ENCODE measurements at regions not wholly inside any gene's neighbourhood (a gene's known extent, or its start where the extent isn't known, plus 50 kb on each side); places are given as distances from the start of the nearest gene placed in this dataset.
A peak's percentile ranks its signal among the peaks of the same experiment; 100 is the strongest.

DNA sequence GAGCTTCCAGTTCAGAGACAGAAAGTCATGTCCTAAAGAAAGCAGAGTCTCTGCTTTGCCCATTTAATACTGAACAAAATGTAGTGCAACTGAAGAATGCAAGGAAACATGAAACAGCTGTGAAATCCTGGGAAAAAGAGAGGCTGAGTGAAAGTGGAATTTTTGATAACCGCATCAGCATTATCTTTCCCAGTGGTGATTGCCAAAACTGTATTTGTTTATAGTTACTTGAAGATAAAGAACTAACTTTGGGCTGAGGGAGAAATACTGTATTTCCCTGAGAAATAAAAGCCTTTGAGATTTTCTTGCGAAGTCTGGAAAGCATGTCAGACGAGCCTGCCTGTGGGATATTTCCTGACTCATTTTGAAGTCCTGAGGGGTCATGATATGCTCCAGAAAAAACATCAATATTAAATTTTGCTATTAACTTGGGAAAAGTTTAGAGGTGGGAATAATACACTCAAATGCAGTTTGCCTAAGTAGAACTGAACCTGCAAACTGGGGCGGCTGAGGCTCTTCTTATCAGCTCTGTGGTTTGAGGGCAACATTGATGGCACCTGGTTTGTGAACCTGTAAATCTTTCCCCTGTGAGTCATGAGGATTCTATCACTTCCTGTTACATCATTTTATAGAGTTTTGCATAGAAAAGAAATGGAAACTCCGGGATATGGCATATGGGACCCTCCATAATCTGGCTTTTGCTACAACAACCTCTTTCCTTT, 855.3 kb downstream of the MCTP2 start:
- H3K4me1 ChIP-seq = no peaks in the 10 kb centered on the region
- no peaks in the 10 kb centered on the region for H3K27me3 ChIP-seq
- no peaks in the 10 kb centered on the region for H3K36me3 ChIP-seq
- no peaks in the 10 kb centered on the region for H3K9me3 ChIP-seq
- H3K4me3 ChIP-seq = no peak overlapping the region
- intact Hi-C loops (cut with DNase I) = no loop called here
- no peak for DNase-seq
- TF ChIP-seq, protein P1, sequence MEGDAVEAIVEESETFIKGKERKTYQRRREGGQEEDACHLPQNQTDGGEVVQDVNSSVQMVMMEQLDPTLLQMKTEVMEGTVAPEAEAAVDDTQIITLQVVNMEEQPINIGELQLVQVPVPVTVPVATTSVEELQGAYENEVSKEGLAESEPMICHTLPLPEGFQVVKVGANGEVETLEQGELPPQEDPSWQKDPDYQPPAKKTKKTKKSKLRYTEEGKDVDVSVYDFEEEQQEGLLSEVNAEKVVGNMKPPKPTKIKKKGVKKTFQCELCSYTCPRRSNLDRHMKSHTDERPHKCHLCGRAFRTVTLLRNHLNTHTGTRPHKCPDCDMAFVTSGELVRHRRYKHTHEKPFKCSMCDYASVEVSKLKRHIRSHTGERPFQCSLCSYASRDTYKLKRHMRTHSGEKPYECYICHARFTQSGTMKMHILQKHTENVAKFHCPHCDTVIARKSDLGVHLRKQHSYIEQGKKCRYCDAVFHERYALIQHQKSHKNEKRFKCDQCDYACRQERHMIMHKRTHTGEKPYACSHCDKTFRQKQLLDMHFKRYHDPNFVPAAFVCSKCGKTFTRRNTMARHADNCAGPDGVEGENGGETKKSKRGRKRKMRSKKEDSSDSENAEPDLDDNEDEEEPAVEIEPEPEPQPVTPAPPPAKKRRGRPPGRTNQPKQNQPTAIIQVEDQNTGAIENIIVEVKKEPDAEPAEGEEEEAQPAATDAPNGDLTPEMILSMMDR (IDR thresholded peaks at IDR 0.05) = no peak
- no peak for TF ChIP-seq POLR2A (IDR thresholded peaks at IDR 0.05)
- 58 to 61% methylated on average over 5 of the region's 5 CpGs for WGBS, 2 donors
- H3K27ac ChIP-seq = peak overlapping the region in 1 of 4 donors; percentile 5

DNA sequence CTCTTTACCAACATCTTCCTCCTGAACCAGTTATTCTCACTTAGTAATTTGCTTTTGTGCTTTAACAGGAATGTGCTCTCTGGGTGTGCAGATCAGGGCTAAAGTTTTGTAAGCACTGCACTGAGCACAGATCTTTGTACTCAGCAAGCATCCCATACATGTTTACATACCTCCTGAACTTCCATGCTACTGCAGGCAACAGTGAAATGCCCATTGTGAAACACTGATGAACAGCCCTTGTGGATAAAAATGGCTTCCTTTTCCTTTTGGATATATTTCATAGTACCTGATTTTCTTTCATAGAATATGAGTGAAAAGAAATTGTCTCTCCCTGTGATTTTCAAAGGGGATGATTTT, 855.9 kb downstream of the MCTP2 start:
- no peak for DNase-seq
- Histone ChIP-seq H3K9me3 (no peaks in the 10 kb centered on the region), H3K4me3 (no peak overlapping the region), H3K27ac (no peak overlapping the region), H3K27me3 (no peaks in the 10 kb centered on the region), H3K36me3 (no peaks in the 10 kb centered on the region), H3K4me1 (no peaks in the 10 kb centered on the region)
- no peak for TF ChIP-seq POLR2A (IDR thresholded peaks at IDR 0.05)
- TF ChIP-seq, protein P1 (IDR thresholded peaks at IDR 0.05) = no peak
- intact Hi-C loops (cut with DNase I) = no loop called here

- no peak overlapping the region for H3K27ac ChIP-seq
- TF ChIP-seq POLR2A (IDR thresholded peaks at IDR 0.05) = no peak
- TF ChIP-seq, protein P1 (IDR thresholded peaks at IDR 0.05) = no peak
- H3K36me3 ChIP-seq = no peaks in the 10 kb centered on the region
- no peak overlapping the region for H3K4me3 ChIP-seq
- H3K4me1 ChIP-seq = no peaks in the 10 kb centered on the region
- 83 to 93% methylated on average over 13 to 14 of the region's 14 CpGs for WGBS, 2 donors
- no peaks in the 10 kb centered on the region for H3K27me3 ChIP-seq
- no peaks in the 10 kb centered on the region for H3K9me3 ChIP-seq
- intact Hi-C loops (cut with DNase I) = no loop called here
- no peak for DNase-seq
These were observed 860.1 kb downstream of the MCTP2 start for GRCh38 chr15:95091444-95091843.

GRCh38 chr15:95095250-95095649, 863.9 kb downstream of the MCTP2 start:
- Histone ChIP-seq H3K27me3 (no peaks in the 10 kb centered on the region), H3K27ac (no peak overlapping the region), H3K36me3 (no peaks in the 10 kb centered on the region), H3K4me3 (no peak overlapping the region), H3K9me3 (no peaks in the 10 kb centered on the region), H3K4me1 (no peaks in the 10 kb centered on the region)
- intact Hi-C loops (cut with DNase I) = no loop called here
- TF ChIP-seq POLR2A (IDR thresholded peaks at IDR 0.05) = no peak
- TF ChIP-seq, protein P1 (IDR thresholded peaks at IDR 0.05) = no peak
- DNase-seq = no peak

GRCh38 chr15:95096651-95097050, 865.3 kb downstream of the MCTP2 start:
- Histone ChIP-seq H3K4me3 (no peak overlapping the region), H3K4me1 (no peaks in the 10 kb centered on the region), H3K27ac (no peak overlapping the region), H3K36me3 (no peaks in the 10 kb centered on the region), H3K27me3 (no peaks in the 10 kb centered on the region), H3K9me3 (no peaks in the 10 kb centered on the region)
- TF ChIP-seq POLR2A (IDR thresholded peaks at IDR 0.05) = no peak
- TF ChIP-seq, protein P1 (IDR thresholded peaks at IDR 0.05) = no peak
- DNase-seq = no peak
- intact Hi-C loops (cut with DNase I) = no loop called here
- WGBS, 2 donors = 89 to 95% methylated on average over 6 of the region's 6 CpGs
